ENCODE measurements at regions not wholly inside any gene's neighbourhood (a gene's known extent, or its start where the extent isn't known, plus 50 kb on each side); places are given as distances from the start of the nearest gene placed in this dataset.

DNA sequence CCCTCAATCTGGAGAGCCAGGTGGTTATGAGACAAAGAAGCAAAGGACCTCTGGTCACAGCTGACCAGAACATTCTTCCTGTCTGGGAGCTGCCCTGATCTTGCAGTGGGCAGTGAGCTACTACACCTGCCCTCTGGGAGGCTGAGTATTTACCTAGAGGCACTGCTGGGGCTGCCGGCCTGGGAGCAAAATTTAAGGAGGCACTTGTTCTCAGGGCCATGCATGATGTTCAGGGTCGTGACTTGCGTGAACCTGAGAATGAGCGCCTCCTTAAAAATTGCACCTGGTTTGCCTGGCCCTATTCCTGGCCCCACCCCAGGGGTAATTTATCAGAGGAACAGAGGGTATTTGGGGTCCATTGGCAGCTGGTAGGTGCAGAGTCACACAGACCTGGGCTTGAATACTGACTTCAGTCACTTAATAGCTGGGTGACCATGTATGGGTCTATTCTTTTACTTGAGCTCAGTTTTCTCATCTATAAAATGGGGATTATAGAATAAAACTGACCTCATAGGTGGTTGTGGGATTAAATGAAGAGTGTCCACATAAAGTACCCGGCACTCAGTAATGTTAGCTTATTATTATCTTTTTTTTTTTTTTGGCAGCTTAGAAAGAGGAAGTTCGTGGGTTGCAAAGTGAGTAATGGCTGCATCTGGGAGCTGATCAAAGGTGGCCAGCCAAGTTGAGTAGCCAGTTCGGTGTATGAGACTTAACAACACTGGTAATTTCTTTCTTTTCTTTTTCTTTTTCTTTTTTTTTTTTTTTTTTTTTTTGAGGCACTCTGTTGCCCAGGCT lies 107.4 kb upstream of the MED13L start:
- no peaks in the 10 kb centered on the region for H3K27me3 ChIP-seq (replicated peaks; ENCODE audit: control insufficient read depth, insufficient read depth, low read length)
- DNase-seq (ENCODE audit: low read depth) = no peak

DNA sequence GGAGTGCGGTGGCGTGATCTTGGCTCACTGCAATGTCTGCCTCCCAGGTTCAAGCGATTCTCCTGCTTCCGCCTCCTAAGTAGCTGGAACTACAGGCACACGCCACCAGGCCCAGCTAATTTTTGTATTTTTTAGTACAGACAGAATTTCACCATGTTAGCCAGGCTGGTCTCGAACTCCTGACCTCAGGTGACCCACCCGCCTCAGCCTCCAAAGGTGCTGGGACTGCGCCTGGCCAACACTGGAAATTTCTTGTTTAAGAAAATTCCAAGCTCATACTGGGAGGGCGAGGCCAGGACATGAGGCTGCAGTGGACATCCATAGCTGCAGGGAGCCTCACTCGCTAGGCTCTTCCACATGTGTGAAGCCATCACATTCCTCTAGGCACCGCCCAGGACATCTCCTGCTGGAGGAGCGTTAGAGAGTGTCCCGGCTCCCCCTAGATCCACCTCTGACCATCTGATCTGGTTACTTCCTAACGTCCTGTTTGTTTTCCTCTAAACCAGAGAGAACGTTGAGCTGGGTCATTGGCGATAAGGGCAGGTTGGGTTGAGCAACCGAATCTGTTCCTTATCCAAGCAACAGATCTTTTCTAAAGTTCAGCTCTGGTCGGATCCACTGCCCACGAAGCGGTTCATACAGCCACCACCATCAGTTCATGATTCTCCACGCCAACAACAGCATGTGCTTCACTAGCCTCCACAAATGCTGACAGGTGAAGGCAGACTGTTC lies 108.2 kb upstream of the MED13L start:
- H3K4me3 ChIP-seq (ENCODE audit: low read length) = no peak overlapping the region
- no peak overlapping the region for H3K9ac ChIP-seq (ENCODE audit: low read length)
- no peaks in the 10 kb centered on the region for H3K36me3 ChIP-seq (ENCODE audit: control insufficient read depth, insufficient read depth, low read length, severe bottlenecking)
- H3K9me3 ChIP-seq (ENCODE audit: control insufficient read depth, low read length) = no peaks in the 10 kb centered on the region
- no peak for DNase-seq (ENCODE audit: low read depth)
- H3K27me3 ChIP-seq (replicated peaks; ENCODE audit: control insufficient read depth, insufficient read depth, low read length) = no peaks in the 10 kb centered on the region
- peaks cover 47% of the 10 kb centered on the region for H3K4me1 ChIP-seq (ENCODE audit: control insufficient read depth, insufficient read depth, low read length)

More for the DNA sequence above, 107.4 kb upstream of the MED13L start:
- Histone ChIP-seq H3K4me1 (ENCODE audit: control insufficient read depth, insufficient read depth, low read length) (peaks cover 41% of the 10 kb centered on the region), H3K36me3 (ENCODE audit: control insufficient read depth, insufficient read depth, low read length, severe bottlenecking) (no peaks in the 10 kb centered on the region), H3K9me3 (ENCODE audit: control insufficient read depth, low read length) (no peaks in the 10 kb centered on the region), H3K9ac (ENCODE audit: low read length) (no peak overlapping the region), H3K4me3 (ENCODE audit: low read length) (no peak overlapping the region)

DNA sequence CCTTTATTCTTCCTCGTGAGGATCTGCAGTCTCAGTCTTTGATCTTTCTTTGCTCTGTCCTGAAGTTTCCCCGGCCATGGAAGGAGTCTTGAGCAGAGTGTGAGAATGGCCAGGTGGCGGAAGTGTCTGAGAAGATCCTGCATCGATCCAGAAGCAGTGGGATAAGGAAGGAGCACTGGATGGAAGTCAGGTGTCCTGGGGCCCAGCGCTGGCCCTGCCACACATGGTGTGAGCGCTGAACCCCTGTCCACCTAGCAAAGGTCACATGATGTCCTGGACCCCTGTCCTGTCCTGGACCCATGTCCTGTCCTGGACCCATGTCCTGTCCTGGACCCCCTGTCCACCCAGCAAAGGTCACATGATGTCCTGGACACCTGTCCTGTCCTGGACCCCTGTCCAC lies 111.8 kb upstream of the MED13L start:
- H3K9me3 ChIP-seq (ENCODE audit: control insufficient read depth, low read length) = peaks cover 8% of the 10 kb centered on the region
- H3K9ac ChIP-seq (ENCODE audit: low read length) = peak overlapping the region; percentile 53
- no peak for DNase-seq (ENCODE audit: low read depth)
- H3K27me3 ChIP-seq (replicated peaks; ENCODE audit: control insufficient read depth, insufficient read depth, low read length) = no peaks in the 10 kb centered on the region
- no peak overlapping the region for H3K4me3 ChIP-seq (ENCODE audit: low read length)
- no peaks in the 10 kb centered on the region for H3K36me3 ChIP-seq (ENCODE audit: control insufficient read depth, insufficient read depth, low read length, severe bottlenecking)
- H3K4me1 ChIP-seq (ENCODE audit: control insufficient read depth, insufficient read depth, low read length) = peaks cover 21% of the 10 kb centered on the region

DNA sequence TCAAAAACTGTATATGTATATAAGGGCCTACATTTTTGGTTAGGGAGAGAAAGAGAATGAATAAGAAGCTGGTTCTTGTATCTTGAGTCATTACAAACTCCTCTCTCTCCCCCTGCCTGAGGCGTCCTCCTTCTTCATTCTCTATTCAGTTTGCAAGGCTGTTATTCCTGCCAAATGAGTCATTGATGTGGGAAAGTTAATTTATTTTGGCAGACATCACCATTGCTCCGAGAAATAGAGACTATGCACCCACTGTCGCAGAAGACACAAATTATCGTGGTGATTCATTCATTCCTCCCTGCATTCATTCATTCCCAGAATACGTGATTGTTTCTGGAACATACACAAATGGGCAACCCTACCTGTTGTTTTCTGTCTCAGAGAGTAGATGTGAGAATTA lies 112.5 kb upstream of the MED13L start:
- Histone ChIP-seq H3K36me3 (ENCODE audit: control insufficient read depth, insufficient read depth, low read length, severe bottlenecking) (no peaks in the 10 kb centered on the region), H3K27me3 (replicated peaks; ENCODE audit: control insufficient read depth, insufficient read depth, low read length) (no peaks in the 10 kb centered on the region), H3K4me1 (ENCODE audit: control insufficient read depth, insufficient read depth, low read length) (peaks cover 17% of the 10 kb centered on the region), H3K4me3 (ENCODE audit: low read length) (no peak overlapping the region), H3K9me3 (ENCODE audit: control insufficient read depth, low read length) (peaks cover 8% of the 10 kb centered on the region), H3K9ac (ENCODE audit: low read length) (peak overlapping the region; percentile 53)
- DNase-seq (ENCODE audit: low read depth) = peak; percentile 90

DNA sequence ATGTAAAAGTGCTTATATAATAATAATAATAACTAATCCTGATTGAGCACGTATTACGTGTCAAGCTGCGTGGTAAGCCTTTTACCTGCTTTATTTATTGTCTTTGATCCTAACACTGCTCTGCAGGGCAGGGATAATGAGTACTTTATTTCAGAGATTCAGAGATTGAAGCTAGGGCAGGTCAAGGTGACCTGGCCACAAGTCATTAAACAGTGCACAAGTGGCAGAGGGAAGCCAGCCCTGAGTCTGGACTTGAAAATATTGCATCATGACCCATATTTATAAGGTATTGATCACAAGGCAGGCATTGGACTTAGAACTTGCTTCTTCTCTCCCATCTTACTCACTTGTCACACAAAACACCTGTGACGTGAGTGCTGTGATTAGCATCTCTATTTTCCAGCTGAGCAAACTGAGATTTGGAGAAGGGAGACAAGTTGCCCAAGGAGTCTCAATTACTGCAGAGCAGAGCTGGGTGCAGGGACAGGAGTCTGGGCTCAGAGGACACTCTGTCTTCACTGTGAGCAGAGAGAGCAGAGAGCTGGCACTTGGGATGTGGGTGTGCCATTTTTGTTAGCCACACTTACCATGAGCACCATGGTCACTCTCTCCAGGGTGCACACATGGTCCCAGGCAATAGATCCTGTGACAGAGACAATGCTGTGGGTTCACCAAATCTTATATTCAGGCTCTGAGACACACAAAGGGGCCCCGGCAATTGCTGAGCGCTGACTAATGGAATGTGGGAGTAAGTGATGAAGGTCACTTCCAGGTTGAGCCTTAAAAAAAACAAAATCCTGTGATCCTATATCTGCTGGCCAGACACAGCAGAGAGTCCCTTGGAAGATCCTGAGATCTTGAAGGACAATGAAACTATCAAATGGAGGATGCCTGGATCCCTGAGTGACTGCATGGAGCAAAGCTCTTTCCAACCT lies 113.2 kb upstream of the MED13L start:
- no peak for DNase-seq (ENCODE audit: low read depth)
- Histone ChIP-seq H3K9me3 (ENCODE audit: control insufficient read depth, low read length) (peaks cover 8% of the 10 kb centered on the region), H3K9ac (ENCODE audit: low read length) (no peak overlapping the region), H3K4me1 (ENCODE audit: control insufficient read depth, insufficient read depth, low read length) (peaks cover 17% of the 10 kb centered on the region), H3K4me3 (ENCODE audit: low read length) (no peak overlapping the region), H3K36me3 (ENCODE audit: control insufficient read depth, insufficient read depth, low read length, severe bottlenecking) (no peaks in the 10 kb centered on the region), H3K27me3 (replicated peaks; ENCODE audit: control insufficient read depth, insufficient read depth, low read length) (no peaks in the 10 kb centered on the region)

DNA sequence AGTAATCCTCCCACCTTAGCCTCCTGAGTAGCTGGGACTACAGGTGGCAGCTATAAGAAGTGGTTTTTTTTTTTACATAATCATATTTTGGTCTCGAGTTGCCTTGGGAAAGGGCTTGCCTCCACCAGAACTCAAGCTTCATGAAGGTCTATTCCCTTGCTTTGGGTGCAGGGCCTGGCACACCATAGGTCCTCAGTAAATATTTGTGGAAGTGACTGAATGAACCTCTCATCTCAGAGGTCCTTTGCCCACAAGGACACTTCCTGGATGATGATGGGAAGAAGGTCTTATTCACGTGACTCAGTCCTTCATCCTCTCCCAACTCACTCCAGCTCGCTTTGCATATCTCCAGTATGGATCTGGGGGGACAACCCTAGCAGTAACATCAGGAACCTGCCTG lies 114.0 kb upstream of the MED13L start:
- H3K27me3 ChIP-seq (replicated peaks; ENCODE audit: control insufficient read depth, insufficient read depth, low read length) = no peaks in the 10 kb centered on the region
- H3K9me3 ChIP-seq (ENCODE audit: control insufficient read depth, low read length) = peaks cover 8% of the 10 kb centered on the region
- no peaks in the 10 kb centered on the region for H3K36me3 ChIP-seq (ENCODE audit: control insufficient read depth, insufficient read depth, low read length, severe bottlenecking)
- no peak for DNase-seq (ENCODE audit: low read depth)
- no peak overlapping the region for H3K4me3 ChIP-seq (ENCODE audit: low read length)
- H3K4me1 ChIP-seq (ENCODE audit: control insufficient read depth, insufficient read depth, low read length) = peaks cover 17% of the 10 kb centered on the region
- H3K9ac ChIP-seq (ENCODE audit: low read length) = no peak overlapping the region

DNA sequence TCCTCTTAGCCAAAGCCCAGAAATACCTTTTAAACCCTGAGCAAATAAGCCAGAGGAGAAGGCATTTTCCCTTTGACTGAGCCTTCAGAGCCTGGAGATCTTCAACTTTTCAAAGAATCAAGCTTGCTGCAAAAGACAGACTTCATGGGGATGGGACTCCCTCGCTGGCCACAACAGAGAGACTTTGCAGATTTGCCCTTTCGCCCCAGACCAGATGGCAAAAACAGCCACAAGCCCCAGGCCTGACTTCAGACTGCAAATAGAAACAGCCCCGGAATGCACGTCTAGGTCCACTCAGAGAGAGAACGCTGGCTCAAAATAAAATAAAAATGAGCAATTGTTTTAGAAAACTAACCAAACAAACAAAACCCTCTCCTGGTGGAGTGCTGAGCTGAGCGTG lies 114.6 kb upstream of the MED13L start:
- no peak overlapping the region for H3K4me3 ChIP-seq (ENCODE audit: low read length)
- H3K9me3 ChIP-seq (ENCODE audit: control insufficient read depth, low read length) = peaks cover 8% of the 10 kb centered on the region
- H3K27me3 ChIP-seq (replicated peaks; ENCODE audit: control insufficient read depth, insufficient read depth, low read length) = no peaks in the 10 kb centered on the region
- H3K4me1 ChIP-seq (ENCODE audit: control insufficient read depth, insufficient read depth, low read length) = peaks cover 17% of the 10 kb centered on the region
- H3K36me3 ChIP-seq (ENCODE audit: control insufficient read depth, insufficient read depth, low read length, severe bottlenecking) = no peaks in the 10 kb centered on the region
- no peak overlapping the region for H3K9ac ChIP-seq (ENCODE audit: low read length)
- DNase-seq (ENCODE audit: low read depth) = no peak

DNA sequence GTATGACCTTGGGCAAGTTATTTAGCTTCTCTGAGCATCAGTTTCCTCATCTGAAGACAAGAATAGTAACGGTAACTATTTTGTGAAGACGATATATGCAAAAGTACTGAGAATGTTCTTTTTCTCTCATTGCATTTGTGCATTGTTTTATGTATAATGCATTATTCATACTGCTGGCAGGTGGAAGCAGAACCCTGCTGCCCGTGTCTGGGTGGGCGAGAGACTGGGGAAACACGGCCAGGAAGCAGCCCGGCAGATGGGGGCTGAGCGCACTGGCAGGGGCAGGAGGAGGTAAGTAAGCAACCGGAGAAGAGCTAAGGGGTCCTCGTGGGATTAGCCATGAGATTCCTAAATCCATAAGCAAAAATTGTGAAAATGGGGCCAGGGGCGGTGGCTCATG lies 115.8 kb upstream of the MED13L start:
- H3K9me3 ChIP-seq (ENCODE audit: control insufficient read depth, low read length) = peaks cover 11% of the 10 kb centered on the region
- H3K4me3 ChIP-seq (ENCODE audit: low read length) = no peak overlapping the region
- no peaks in the 10 kb centered on the region for H3K36me3 ChIP-seq (ENCODE audit: control insufficient read depth, insufficient read depth, low read length, severe bottlenecking)
- DNase-seq (ENCODE audit: low read depth) = no peak
- no peaks in the 10 kb centered on the region for H3K27me3 ChIP-seq (replicated peaks; ENCODE audit: control insufficient read depth, insufficient read depth, low read length)
- H3K9ac ChIP-seq (ENCODE audit: low read length) = no peak overlapping the region
- H3K4me1 ChIP-seq (ENCODE audit: control insufficient read depth, insufficient read depth, low read length) = peaks cover 17% of the 10 kb centered on the region

DNA sequence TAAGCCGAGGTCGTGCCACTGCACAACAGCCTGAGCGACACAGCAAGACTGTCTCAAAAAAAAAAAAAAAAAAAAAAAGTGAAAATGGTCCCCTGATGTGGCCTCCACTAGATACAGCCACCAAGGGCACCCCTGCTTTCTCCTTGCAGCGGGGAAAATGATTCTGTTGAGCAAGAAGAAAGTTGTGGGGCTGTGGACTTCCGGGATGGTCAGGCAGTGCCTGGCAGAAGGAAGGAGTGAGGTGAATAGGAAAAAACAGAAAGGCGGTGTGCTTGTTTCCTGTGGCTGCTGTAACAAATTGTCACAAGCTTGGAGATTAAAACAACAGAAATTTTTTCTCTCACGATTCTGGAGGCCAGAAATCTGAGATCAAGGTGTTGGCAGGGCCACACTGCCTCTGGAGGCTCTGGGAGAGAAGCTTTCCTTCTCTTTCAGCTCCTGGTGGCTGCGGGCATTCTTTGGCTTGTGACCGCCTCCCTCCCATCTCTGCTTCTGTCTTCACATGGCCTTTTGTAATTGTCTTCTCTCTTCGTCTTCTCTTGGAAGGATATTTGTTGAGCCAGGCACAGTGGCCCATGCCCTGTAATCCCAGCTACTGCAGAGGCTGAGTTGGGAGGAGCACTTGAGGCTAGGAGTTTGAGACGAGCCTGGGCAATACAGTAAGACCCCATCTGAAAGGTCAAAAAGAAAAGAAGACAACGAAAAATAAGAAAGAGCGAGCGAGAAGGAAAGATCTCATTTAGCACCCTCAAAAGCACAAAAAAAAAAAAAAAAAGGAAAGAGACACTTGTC lies 116.6 kb upstream of the MED13L start:
- Histone ChIP-seq H3K4me1 (ENCODE audit: control insufficient read depth, insufficient read depth, low read length) (peaks cover 14% of the 10 kb centered on the region), H3K9ac (ENCODE audit: low read length) (no peak overlapping the region), H3K36me3 (ENCODE audit: control insufficient read depth, insufficient read depth, low read length, severe bottlenecking) (no peaks in the 10 kb centered on the region), H3K27me3 (replicated peaks; ENCODE audit: control insufficient read depth, insufficient read depth, low read length) (no peaks in the 10 kb centered on the region), H3K4me3 (ENCODE audit: low read length) (no peak overlapping the region), H3K9me3 (ENCODE audit: control insufficient read depth, low read length) (peaks cover 14% of the 10 kb centered on the region)
- no peak for DNase-seq (ENCODE audit: low read depth)

DNA sequence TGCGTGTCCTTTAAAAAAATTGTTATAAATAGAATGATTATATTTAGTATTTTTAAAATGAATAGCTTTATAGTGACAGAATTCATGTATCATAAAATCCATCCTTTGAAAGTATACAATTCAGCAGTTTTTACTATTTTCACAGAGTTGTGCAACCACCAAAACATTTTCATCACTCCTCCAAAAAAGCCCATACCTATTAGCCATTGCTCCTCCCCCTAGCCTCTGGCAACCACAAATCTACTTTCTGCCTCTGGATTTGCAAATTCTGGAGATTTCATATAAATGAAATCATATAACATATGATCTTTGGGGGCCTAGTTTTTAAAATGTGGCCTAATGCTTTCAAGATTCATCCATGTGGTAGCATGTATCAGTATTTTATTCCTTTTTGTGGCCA lies 117.9 kb upstream of the MED13L start:
- H3K4me1 ChIP-seq (ENCODE audit: control insufficient read depth, insufficient read depth, low read length) = peaks cover 3% of the 10 kb centered on the region
- no peak overlapping the region for H3K4me3 ChIP-seq (ENCODE audit: low read length)
- no peak overlapping the region for H3K9ac ChIP-seq (ENCODE audit: low read length)
- no peaks in the 10 kb centered on the region for H3K27me3 ChIP-seq (replicated peaks; ENCODE audit: control insufficient read depth, insufficient read depth, low read length)
- H3K36me3 ChIP-seq (ENCODE audit: control insufficient read depth, insufficient read depth, low read length, severe bottlenecking) = no peaks in the 10 kb centered on the region
- H3K9me3 ChIP-seq (ENCODE audit: control insufficient read depth, low read length) = peaks cover 14% of the 10 kb centered on the region
- DNase-seq (ENCODE audit: low read depth) = peak; percentile 68
